IMR-90 (cell line): ENCODE measurements at regions not wholly inside any gene's neighbourhood (a gene's known extent, or its start where the extent isn't known, plus 50 kb on each side); places are given as distances from the start of the nearest gene placed in this dataset.
A peak's percentile ranks its signal among the peaks of the same experiment; 100 is the strongest.

Experiments
- ATAC-seq: fragments of 200-7000 bp; cut with Tn5 transposase; 2 replicates; pipeline ENCODE4 v1.9.1; 2020; ENCODE audit warnings: low read depth, mild to moderate bottlenecking, moderate library complexity
- BruUV-seq: library from RNA; stranded (reverse); fragments of 400-500 nt; replicated peaks from 2 replicates; lab custom pipeline; 2021; lab: Mats Ljungman, UMichigan
- CTCF ChIA-PET: fragments of 300-600 bp; formaldehyde crosslinking; extraction: SDS; loops from one replicate; lab custom pipeline; 2021; ENCODE audit warnings: antibody characterized with exemption; lab: Yijun Ruan, JAX
- POLR2A ChIA-PET: fragments of 300-600 bp; sonication (Branson Sonifier 250); formaldehyde crosslinking; loops from one replicate; lab custom pipeline; 2022; ENCODE audit warnings: antibody characterized with exemption; ENCODE audit not compliant: unreplicated experiment; lab: Charles Lee
- DNase-seq: peaks from one replicate; pipeline ENCODE4 v3.0.0; 2013
- H2AFZ ChIP-seq: replicated peaks from 2 replicates; pipeline ENCODE3; 2013; ENCODE audit warnings: low read length, mild to moderate bottlenecking; ENCODE audit not compliant: poor library complexity
- H2AK5ac ChIP-seq: 2 replicates; pipeline ENCODE4 v1.6.1; 2013; ENCODE audit warnings: low read depth, low read length, inconsistent platforms
- H2AK9ac ChIP-seq: replicated peaks from 2 replicates; pipeline ENCODE3; 2013; ENCODE audit warnings: mild to moderate bottlenecking, low read depth, low read length, moderate library complexity; ENCODE audit not compliant: poor library complexity
- H2BK120ac ChIP-seq: 2 replicates; pipeline ENCODE4 v1.6.1; 2013; ENCODE audit warnings: low read depth, low read length, inconsistent platforms
- H2BK15ac ChIP-seq: 3 replicates; pipeline ENCODE4 v1.6.1; 2013; ENCODE audit warnings: low read depth, low read length, inconsistent platforms
- H2BK20ac ChIP-seq: 2 replicates; pipeline ENCODE4 v1.6.1; 2013; ENCODE audit warnings: low read depth, mild to moderate bottlenecking, inconsistent platforms, low read length, moderate library complexity
- H2BK5ac ChIP-seq: 2 replicates; pipeline ENCODE4 v1.6.1; 2013; ENCODE audit warnings: mild to moderate bottlenecking, low read depth, low read length, inconsistent platforms; ENCODE audit not compliant: poor library complexity, severe bottlenecking
- H3K14ac ChIP-seq: replicated peaks from 2 replicates; pipeline ENCODE4 v1.6.1; 2013; ENCODE audit warnings: low read depth, low read length, inconsistent platforms
- H3K18ac ChIP-seq: 2 replicates; pipeline ENCODE4 v1.6.1; 2013; ENCODE audit warnings: low read depth, low read length, control low read depth
- H3K23ac ChIP-seq: 2 replicates; pipeline ENCODE4 v1.6.1; 2013; ENCODE audit warnings: low read depth, low read length, inconsistent platforms
- H3K27ac ChIP-seq: 2 replicates; pipeline ENCODE4 v1.5.1; 2013; ENCODE audit warnings: mild to moderate bottlenecking, control low read depth, low read length; ENCODE audit not compliant: insufficient read depth
- H3K27me3 ChIP-seq: 2 replicates; pipeline ENCODE4 v1.6.1; 2013; ENCODE audit warnings: low read length; ENCODE audit not compliant: control insufficient read depth, insufficient read depth
- H3K36me3 ChIP-seq: 2 replicates; pipeline ENCODE4 v1.6.1; 2013; ENCODE audit warnings: low read length, mixed read lengths; ENCODE audit not compliant: control insufficient read depth, insufficient read depth
- H3K4ac ChIP-seq: 2 replicates; pipeline ENCODE4 v1.6.1; 2013; ENCODE audit warnings: low read depth, low read length, inconsistent platforms
- H3K4me1 ChIP-seq: 2 replicates; pipeline ENCODE4 v1.6.1; 2013; ENCODE audit warnings: low read length, mixed read lengths; ENCODE audit not compliant: control insufficient read depth, insufficient read depth
- H3K4me2 ChIP-seq: 2 replicates; pipeline ENCODE4 v1.6.1; 2013; ENCODE audit warnings: low read depth, mild to moderate bottlenecking, control low read depth, low read length, moderate library complexity
- H3K4me3 ChIP-seq: 2 replicates; pipeline ENCODE4 v1.5.1; 2013; ENCODE audit warnings: low read depth, mild to moderate bottlenecking, control low read depth, low read length, moderate library complexity; ENCODE audit not compliant: insufficient read depth
- H3K56ac ChIP-seq: 2 replicates; pipeline ENCODE4 v1.6.1; 2013; ENCODE audit warnings: low read length, inconsistent platforms; ENCODE audit not compliant: insufficient read depth; ENCODE audit errors: extremely low read depth
- H3K79me1 ChIP-seq, 2 experiments: 2 replicates each; pipeline ENCODE4 v1.6.1; 2013; ENCODE audit warnings: low read length in 2 of 2, inconsistent platforms in 1 of 2, low read depth in 1 of 2
- H3K9ac ChIP-seq: 2 replicates; pipeline ENCODE4 v1.6.1; 2013; ENCODE audit warnings: low read depth, low read length, control low read depth
- H3K9me1 ChIP-seq: 2 replicates; pipeline ENCODE4 v1.6.1; 2013; ENCODE audit warnings: low read length, inconsistent platforms; ENCODE audit not compliant: insufficient read depth
- H3K9me3 ChIP-seq: 2 replicates; pipeline ENCODE4 v1.6.1; 2013; ENCODE audit warnings: low read length; ENCODE audit not compliant: control insufficient read depth, insufficient read depth
- H4K20me1 ChIP-seq: 2 replicates; pipeline ENCODE4 v1.6.1; 2013; ENCODE audit warnings: low read length, inconsistent platforms; ENCODE audit not compliant: insufficient read depth
- H4K5ac ChIP-seq: 2 replicates; pipeline ENCODE4 v1.6.1; 2013; ENCODE audit warnings: mild to moderate bottlenecking, low read depth, low read length, control low read depth
- H4K8ac ChIP-seq, 2 experiments: 2 replicates each; pipeline ENCODE4 v1.6.1; 2013; ENCODE audit warnings: low read depth in 2 of 2, low read length in 2 of 2, control low read depth in 1 of 2, inconsistent platforms in 1 of 2
- H4K91ac ChIP-seq: 2 replicates; pipeline ENCODE4 v1.6.1; 2013; ENCODE audit warnings: low read depth, low read length, inconsistent platforms; ENCODE audit not compliant: insufficient read depth
- CEBPB ChIP-seq: IDR thresholded peaks from 2 replicates; pipeline ENCODE4 v1.6.1; 2012; ENCODE audit warnings: low read depth, low read length, improper control_type of control experiment
- ELK1 ChIP-seq: fragments of 150-350 bp; IDR thresholded peaks from 2 replicates; pipeline ENCODE4 v1.6.1; 2016; ENCODE audit warnings: low read depth, mild to moderate bottlenecking, low read length, moderate library complexity, borderline replicate concordance
- MAFK ChIP-seq: IDR thresholded peaks from 2 replicates; pipeline ENCODE4 v1.6.1; 2012; ENCODE audit warnings: low read depth, low read length, improper control_type of control experiment
- dilution Hi-C: fragments of 300-500 bp; cut with HindIII; formaldehyde crosslinking; loops from one replicate; pipeline ENCODE4 v1.14.3; 2018; ENCODE audit warnings: low sequenced_read_pairs; ENCODE audit not compliant: unreplicated experiment
- in situ Hi-C: fragments of 300-500 bp; cut with MboI; formaldehyde crosslinking; loops from 3 replicates; pipeline ENCODE4 v1.14.3; 2019; ENCODE audit warnings: low sequenced_read_pairs, inconsistent platforms, mixed read lengths
- intact Hi-C: fragments of 100-400 bp; cut with micrococcal nuclease; formaldehyde crosslinking; loops from 2 replicates; pipeline ENCODE4 v1.10.0; 2022

GRCh38 chr4:132108784-132109183, 1040.3 kb upstream of the PCDH10 start:
- Histone ChIP-seq H2AFZ (no peak overlapping the region), H3K79me1 (no peaks in the 10 kb centered on the region), H3K4me2 (no peak overlapping the region), H3K23ac (no peak overlapping the region), H3K9ac (no peak overlapping the region), H3K4me3 (no peak overlapping the region), H2BK20ac (no peak overlapping the region), H4K8ac (no peak overlapping the region), H3K4me1 (no peaks in the 10 kb centered on the region), H3K27me3 (no peaks in the 10 kb centered on the region), H3K36me3 (no peaks in the 10 kb centered on the region), H2AK9ac (no peak overlapping the region), H3K18ac (no peak overlapping the region), H3K9me3 (no peaks in the 10 kb centered on the region), H4K20me1 (no peaks in the 10 kb centered on the region), H4K5ac (no peak overlapping the region), H3K14ac (no peak overlapping the region), H3K27ac (no peak overlapping the region), H2BK120ac (no peak overlapping the region), H2AK5ac (no peak overlapping the region), H3K4ac (no peak overlapping the region), H3K9me1 (no peaks in the 10 kb centered on the region), H2BK5ac (no peak overlapping the region), H2BK15ac (no peak overlapping the region), H4K91ac (no peak overlapping the region), H3K56ac (no peak overlapping the region)
- TF ChIP-seq ELK1 (no peak), MAFK (no peak), CEBPB (peak; percentile 87)
- ChIA-PET CTCF (no interaction called here), POLR2A (no interaction called here)
- no TSS peak for BruUV-seq
- intact Hi-C loops (no loop called here), dilution Hi-C loops (no loop called here), in situ Hi-C loops (no loop called here)
- ATAC-seq (peak; percentile 54), DNase-seq (peak; percentile 79)
